Trophoblast cell (in vitro differentiated cells and primary cell): ENCODE measurements at regions not wholly inside any gene's neighbourhood (a gene's known extent, or its start where the extent isn't known, plus 50 kb on each side); places are given as distances from the start of the nearest gene placed in this dataset.
A peak's percentile ranks its signal among the peaks of the same experiment; 100 is the strongest.
"Not testable (repeated sequence)": the region's sequence is repeated elsewhere in the genome, so short reads cannot be mapped to it uniquely, and the experiment has no call there.

Experiments used
- DNase-seq, 2 donors: peaks; one replicate each; pipeline ENCODE4 v3.0.0-alpha.2; 2016
- H2AFZ ChIP-seq: 2 replicates; pipeline ENCODE4 v1.6.1; 2013; ENCODE audit warnings: low read length, moderate library complexity, mild to moderate bottlenecking; ENCODE audit not compliant: insufficient read depth, poor library complexity
- H2AK5ac ChIP-seq: 2 replicates; pipeline ENCODE4 v1.6.1; 2013; ENCODE audit warnings: mild to moderate bottlenecking, low read length
- H2BK120ac ChIP-seq: 2 replicates; pipeline ENCODE4 v1.6.1; 2013; ENCODE audit warnings: low read length, mild to moderate bottlenecking, moderate library complexity; ENCODE audit not compliant: insufficient read depth, poor library complexity
- H2BK12ac ChIP-seq: 2 replicates; pipeline ENCODE4 v1.6.1; 2013; ENCODE audit warnings: mild to moderate bottlenecking, low read length, moderate library complexity
- H2BK5ac ChIP-seq: 2 replicates; pipeline ENCODE4 v1.6.1; 2013; ENCODE audit warnings: low read length, low read depth, moderate library complexity, mild to moderate bottlenecking; ENCODE audit not compliant: poor library complexity
- H3K14ac ChIP-seq: 2 replicates; pipeline ENCODE4 v1.6.1; 2013; ENCODE audit warnings: mild to moderate bottlenecking, low read length
- H3K18ac ChIP-seq: 2 replicates; pipeline ENCODE4 v1.6.1; 2013; ENCODE audit warnings: mild to moderate bottlenecking, low read length
- H3K23ac ChIP-seq: 2 replicates; pipeline ENCODE4 v1.6.1; 2013; ENCODE audit warnings: low read length
- H3K27ac ChIP-seq: 2 replicates; pipeline ENCODE4 v1.5.1; 2013; ENCODE audit warnings: low read depth, mild to moderate bottlenecking, inconsistent platforms, low read length, moderate library complexity
- H3K27me3 ChIP-seq: 2 replicates; pipeline ENCODE4 v1.6.1; 2013; ENCODE audit warnings: inconsistent platforms, mild to moderate bottlenecking, low read length, moderate library complexity; ENCODE audit not compliant: insufficient read depth
- H3K36me3 ChIP-seq, 2 experiments: 1 replicate in 1 of 2; 2 replicates in 1 of 2; pipeline ENCODE4 v1.6.1; 2013; ENCODE audit warnings: low read length in 2 of 2, mild to moderate bottlenecking in 2 of 2, moderate library complexity in 1 of 2; ENCODE audit not compliant: insufficient read depth in 2 of 2, control insufficient read depth in 1 of 2
- H3K4ac ChIP-seq: 2 replicates; pipeline ENCODE4 v1.6.1; 2013; ENCODE audit warnings: low read depth, mild to moderate bottlenecking, low read length, moderate library complexity
- H3K4me1 ChIP-seq, 2 experiments: 1 replicate in 1 of 2; 2 replicates in 1 of 2; pipeline ENCODE4 v1.6.1; 2013; ENCODE audit warnings: low read length in 2 of 2, mild to moderate bottlenecking in 2 of 2, moderate library complexity in 1 of 2; ENCODE audit not compliant: insufficient read depth in 2 of 2, control insufficient read depth in 1 of 2
- H3K4me2 ChIP-seq: 2 replicates; pipeline ENCODE4 v1.6.1; 2013; ENCODE audit warnings: inconsistent platforms, mild to moderate bottlenecking, low read length, moderate library complexity
- H3K4me3 ChIP-seq: 2 replicates; pipeline ENCODE4 v1.5.1; 2013; ENCODE audit warnings: mild to moderate bottlenecking, low read depth, low read length, inconsistent platforms
- H3K79me1 ChIP-seq: one replicate; pipeline ENCODE4 v1.6.1; 2013; ENCODE audit warnings: low read length
- H3K79me2 ChIP-seq: 2 replicates; pipeline ENCODE4 v1.6.1; 2013; ENCODE audit warnings: low read length, mild to moderate bottlenecking; ENCODE audit not compliant: control insufficient read depth, insufficient read depth, poor library complexity
- H3K9ac ChIP-seq: 2 replicates; pipeline ENCODE4 v1.6.1; 2013; ENCODE audit warnings: mild to moderate bottlenecking, low read length
- H3K9me3 ChIP-seq: 2 replicates; pipeline ENCODE4 v1.6.1; 2013; ENCODE audit warnings: low read depth, mild to moderate bottlenecking, control low read depth, inconsistent platforms, low read length; ENCODE audit not compliant: insufficient read depth
- H4K12ac ChIP-seq: 2 replicates; pipeline ENCODE4 v1.6.1; 2013; ENCODE audit warnings: low read depth, mild to moderate bottlenecking, low read length, moderate library complexity
- H4K8ac ChIP-seq: 2 replicates; pipeline ENCODE4 v1.6.1; 2013; ENCODE audit warnings: low read depth, mild to moderate bottlenecking, low read length, moderate library complexity
- H4K91ac ChIP-seq: one replicate; pipeline ENCODE4 v1.6.1; 2013; ENCODE audit warnings: low read depth, mild to moderate bottlenecking, low read length, moderate library complexity
- WGBS: extraction: QIAGEN DNeasy Blood & Tissue Kit; methylation state at CpG from one replicate; pipeline ENCODE4 v1.1.7; 2013; ENCODE audit warnings: missing lambda C conversion rate; ENCODE audit not compliant: insufficient read length, insufficient coverage; ENCODE audit errors: extremely low coverage; 5-methylcytosine and 5-hydroxymethylcytosine counted together

GRCh38 chr10:37441224-37441623, 315.8 kb downstream of the ANKRD30A start:
- not testable (repeated sequence) for H2AK5ac ChIP-seq, H2BK12ac ChIP-seq, H4K12ac ChIP-seq, H3K4me1 ChIP-seq, H3K14ac ChIP-seq, H4K91ac ChIP-seq, H2AFZ ChIP-seq, H3K27me3 ChIP-seq, H3K27ac ChIP-seq, DNase-seq, H3K4me2 ChIP-seq, H4K8ac ChIP-seq, H3K36me3 ChIP-seq, H2BK120ac ChIP-seq, H2BK5ac ChIP-seq, H3K4ac ChIP-seq, H3K4me3 ChIP-seq, H3K23ac ChIP-seq, H3K9ac ChIP-seq, H3K18ac ChIP-seq, H3K79me1 ChIP-seq, H3K79me2 ChIP-seq
- H3K9me3 ChIP-seq = peaks cover 16% of the 10 kb centered on the region
- WGBS = no CpG with 5 or more reads among the region's 4 CpGs

- H3K27ac ChIP-seq = no peak overlapping the region
- H2BK5ac ChIP-seq = no peak overlapping the region
- no peak for DNase-seq
- H4K8ac ChIP-seq = no peak overlapping the region
- no peak overlapping the region for H3K4me3 ChIP-seq
- H2AFZ ChIP-seq = no peak overlapping the region
- no peak overlapping the region for H2AK5ac ChIP-seq
- no peak overlapping the region for H4K91ac ChIP-seq
- no peak overlapping the region for H3K9ac ChIP-seq
- no peak overlapping the region for H3K18ac ChIP-seq
- no peak overlapping the region for H3K4ac ChIP-seq
- no peak overlapping the region for H3K4me2 ChIP-seq
- no peaks in the 10 kb centered on the region for H3K79me1 ChIP-seq
- H3K27me3 ChIP-seq = no peaks in the 10 kb centered on the region
- no peak overlapping the region for H4K12ac ChIP-seq
- H2BK12ac ChIP-seq = no peak overlapping the region
- no peaks in the 10 kb centered on the region for H3K36me3 ChIP-seq
- peaks cover 18% of the 10 kb centered on the region for H3K9me3 ChIP-seq
- H2BK120ac ChIP-seq = no peak overlapping the region
- no peak overlapping the region for H3K14ac ChIP-seq
- WGBS = no CpG with 5 or more reads among the region's 2 CpGs
- no peaks in the 10 kb centered on the region for H3K4me1 ChIP-seq
- H3K79me2 ChIP-seq = no peaks in the 10 kb centered on the region
- no peak overlapping the region for H3K23ac ChIP-seq
Measured at GRCh38 chr10:37439826-37440225, 314.4 kb downstream of the ANKRD30A start.

GRCh38 chr10:37436357-37436756, 311.0 kb downstream of the ANKRD30A start:
- Histone ChIP-seq H2AK5ac (no peak overlapping the region), H3K4me2 (no peak overlapping the region), H3K27ac (no peak overlapping the region), H3K4ac (no peak overlapping the region), H2BK120ac (no peak overlapping the region), H4K12ac (no peak overlapping the region), H3K9ac (no peak overlapping the region), H4K8ac (no peak overlapping the region), H3K27me3 (no peaks in the 10 kb centered on the region), H3K9me3 (peaks cover 7% of the 10 kb centered on the region), H3K14ac (no peak overlapping the region), H3K79me1 (no peaks in the 10 kb centered on the region), H3K4me3 (no peak overlapping the region), H3K36me3 (no peaks in the 10 kb centered on the region), H2BK12ac (no peak overlapping the region), H3K23ac (no peak overlapping the region), H2AFZ (no peak overlapping the region), H3K79me2 (no peaks in the 10 kb centered on the region), H4K91ac (no peak overlapping the region), H2BK5ac (no peak overlapping the region), H3K4me1 (no peaks in the 10 kb centered on the region), H3K18ac (no peak overlapping the region)
- DNase-seq = no peak
- no CpG with 5 or more reads among the region's 2 CpGs for WGBS

DNA sequence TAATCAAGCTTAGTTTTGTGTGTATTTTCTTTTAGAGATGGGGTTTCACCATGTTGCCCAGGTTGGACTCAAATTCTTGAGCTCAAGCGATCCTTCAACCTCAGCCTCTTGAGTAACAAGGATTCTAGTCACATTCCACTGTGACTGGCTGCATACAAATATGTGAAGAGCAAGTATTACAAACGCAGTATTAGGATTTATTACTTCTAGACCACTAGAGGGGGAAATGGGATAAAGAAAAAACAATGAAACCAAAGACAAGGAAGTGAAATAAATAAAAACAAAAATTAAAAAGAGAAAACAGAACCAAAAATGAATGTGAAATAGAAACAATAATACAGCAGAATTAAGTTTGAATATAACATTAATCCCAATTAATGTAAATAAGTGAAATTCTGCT, 308.7 kb downstream of the ANKRD30A start:
- Histone ChIP-seq H4K8ac (no peak overlapping the region), H3K4me2 (no peak overlapping the region), H3K27me3 (no peaks in the 10 kb centered on the region), H3K27ac (no peak overlapping the region), H3K79me2 (no peaks in the 10 kb centered on the region), H2AFZ (no peak overlapping the region), H3K9me3 (peaks cover 5% of the 10 kb centered on the region), H3K4me1 (no peaks in the 10 kb centered on the region), H3K18ac (no peak overlapping the region), H2BK5ac (no peak overlapping the region), H4K91ac (no peak overlapping the region), H2AK5ac (no peak overlapping the region), H3K4me3 (no peak overlapping the region), H3K9ac (no peak overlapping the region), H2BK12ac (no peak overlapping the region), H2BK120ac (no peak overlapping the region), H3K23ac (no peak overlapping the region), H3K4ac (no peak overlapping the region), H4K12ac (no peak overlapping the region), H3K14ac (no peak overlapping the region), H3K79me1 (no peaks in the 10 kb centered on the region), H3K36me3 (no peaks in the 10 kb centered on the region)
- DNase-seq = peak in 1 of 2 donors; percentile 47
- no CpG with 5 or more reads among the region's 2 CpGs for WGBS
